ENCODE measurements at regions not wholly inside any gene's neighbourhood (a gene's known extent, or its start where the extent isn't known, plus 50 kb on each side); places are given as distances from the start of the nearest gene placed in this dataset.

DNA sequence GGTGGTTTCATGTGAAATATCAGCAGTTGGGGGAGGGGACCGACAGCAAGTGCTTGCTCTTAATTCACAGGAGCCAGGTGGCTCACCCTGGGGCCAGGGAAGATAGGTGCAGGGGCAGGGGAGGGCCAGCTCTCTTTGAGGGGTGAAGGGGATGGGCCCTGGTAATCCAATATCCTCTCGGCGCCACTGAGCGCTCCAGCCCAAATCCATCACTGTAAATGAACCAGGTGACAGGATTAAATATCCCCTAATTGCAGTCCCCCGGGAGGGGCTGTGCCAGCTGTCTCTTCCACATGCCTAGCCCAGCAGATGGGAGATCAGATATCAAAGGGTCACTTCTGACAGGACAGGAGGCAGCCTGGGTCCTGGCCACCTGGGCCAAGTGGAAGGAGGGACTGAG lies 531.8 kb upstream of the CADM1 start:
- POLR2A ChIA-PET = no interaction called here
- no peaks in the 10 kb centered on the region for H3K36me3 ChIP-seq (replicated peaks in 1 of 2; ENCODE audit: control insufficient read depth in 1 of 2, insufficient read depth in 2 of 2, low read length in 2 of 2)
- no peak for FAIRE-seq
- WGBS (ENCODE audit: low lambda C conversion rate) = 14% methylated on average over 1 of the region's 5 CpGs
- H3K9ac ChIP-seq (ENCODE audit: insufficient read depth, low read depth, low read length) = no peak overlapping the region
- peaks cover 2 to 15% of the 10 kb centered on the region in 2 experiments; a peak in 2 of 5 replicates for H3K27me3 ChIP-seq (ENCODE audit: control insufficient read depth in 1 of 2, insufficient read depth in 2 of 2, low read length in 2 of 2)
- no peaks in the 10 kb centered on the region for H3K9me3 ChIP-seq (ENCODE audit: low read length)
- intact Hi-C loops (cut with micrococcal nuclease; ENCODE audit: unreplicated experiment) (no loop called here), in situ Hi-C loops (cut with HindIII; ENCODE audit: extremely low pct_ligation_motif_present, low pct_unique_long_range_greater_than_20kb) (no loop called here)
- H4K20me1 ChIP-seq (ENCODE audit: insufficient read depth, low read length) = no peaks in the 10 kb centered on the region
- no peaks in the 10 kb centered on the region for H3K4me1 ChIP-seq (ENCODE audit: insufficient read depth, low read length)
- H3K4me2 ChIP-seq (ENCODE audit: low read depth, low read length) = no peak overlapping the region
- no peak for DNase-seq (ENCODE audit: low spot score)
- CTCF ChIA-PET (ENCODE audit: low intra/inter-chr PET ratio, low total read pairs) = no interaction called here
- H3K4me3 ChIP-seq (replicated peaks in 1 of 3; ENCODE audit: insufficient read depth in 1 of 3, low read depth in 2 of 3, low read length in 3 of 3) = no peak overlapping the region
- BruUV-seq (replicated peaks) = no TSS peak
- no peaks in the 10 kb centered on the region for H3K79me2 ChIP-seq (ENCODE audit: insufficient read depth, low read length)
- ATAC-seq = no peak
- no peak overlapping the region for H2AFZ ChIP-seq (ENCODE audit: low read length)
- TF ChIP-seq, protein P1, sequence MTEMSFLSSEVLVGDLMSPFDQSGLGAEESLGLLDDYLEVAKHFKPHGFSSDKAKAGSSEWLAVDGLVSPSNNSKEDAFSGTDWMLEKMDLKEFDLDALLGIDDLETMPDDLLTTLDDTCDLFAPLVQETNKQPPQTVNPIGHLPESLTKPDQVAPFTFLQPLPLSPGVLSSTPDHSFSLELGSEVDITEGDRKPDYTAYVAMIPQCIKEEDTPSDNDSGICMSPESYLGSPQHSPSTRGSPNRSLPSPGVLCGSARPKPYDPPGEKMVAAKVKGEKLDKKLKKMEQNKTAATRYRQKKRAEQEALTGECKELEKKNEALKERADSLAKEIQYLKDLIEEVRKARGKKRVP (CRISPR knock-in tag; IDR thresholded peaks at IDR 0.05) = no peak
- TF ChIP-seq ZBTB21 (CRISPR knock-in tag; IDR thresholded peaks at IDR 0.05) (no peak), CHD2 (IDR thresholded peaks at IDR 0.05; ENCODE audit: low read depth, low read length) (no peak)
- no peak overlapping the region for H3K27ac ChIP-seq (ENCODE audit: extremely low read length, insufficient read depth, low read length)

DNA sequence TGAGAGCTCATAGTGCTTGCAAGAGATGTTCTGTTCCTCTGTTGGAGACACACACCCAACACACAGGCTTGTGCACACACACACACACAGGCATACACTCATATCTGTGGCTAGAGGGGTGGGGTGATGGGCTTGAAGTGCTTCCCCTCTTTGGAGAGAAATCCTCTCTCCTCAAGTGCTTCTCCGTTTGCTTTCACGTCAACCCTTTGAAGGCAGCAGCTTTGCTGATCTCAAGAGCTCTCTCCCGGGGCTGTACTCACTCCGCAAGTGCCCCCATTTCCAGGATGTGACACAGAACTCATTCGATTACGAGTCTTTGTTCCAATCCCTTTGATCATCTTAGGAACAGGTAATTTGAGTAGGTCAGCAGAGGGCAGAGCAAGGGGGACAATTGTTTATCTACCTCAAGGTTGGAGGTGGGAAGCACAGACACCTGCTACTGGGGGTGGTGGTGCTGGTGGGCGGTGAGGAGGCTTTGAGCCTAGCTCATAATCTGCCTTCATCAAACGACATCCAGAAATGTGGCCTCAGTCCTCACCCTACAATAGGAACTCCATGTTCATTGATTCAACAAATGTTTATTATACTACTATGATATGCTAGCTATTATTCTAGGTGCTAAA lies 529.8 kb upstream of the CADM1 start:
- Histone ChIP-seq H3K9me3 (ENCODE audit: low read length) (no peaks in the 10 kb centered on the region), H2AFZ (ENCODE audit: low read length) (no peak overlapping the region), H3K36me3 (replicated peaks in 1 of 2; ENCODE audit: control insufficient read depth in 1 of 2, insufficient read depth in 2 of 2, low read length in 2 of 2) (no peaks in the 10 kb centered on the region), H3K27ac (ENCODE audit: extremely low read length, insufficient read depth, low read length) (no peak overlapping the region), H3K4me2 (ENCODE audit: low read depth, low read length) (no peak overlapping the region), H4K20me1 (ENCODE audit: insufficient read depth, low read length) (no peaks in the 10 kb centered on the region), H3K79me2 (ENCODE audit: insufficient read depth, low read length) (no peaks in the 10 kb centered on the region), H3K4me3 (replicated peaks in 1 of 3; ENCODE audit: insufficient read depth in 1 of 3, low read depth in 2 of 3, low read length in 3 of 3) (no peak overlapping the region), H3K4me1 (ENCODE audit: insufficient read depth, low read length) (no peaks in the 10 kb centered on the region), H3K9ac (ENCODE audit: insufficient read depth, low read depth, low read length) (no peak overlapping the region), H3K27me3 (ENCODE audit: control insufficient read depth in 1 of 2, insufficient read depth in 2 of 2, low read length in 2 of 2) (peaks cover 2 to 12% of the 10 kb centered on the region in 2 experiments; a peak in 2 of 5 replicates)
- POLR2A ChIA-PET = no interaction called here
- ATAC-seq (no peak), FAIRE-seq (no peak), DNase-seq (ENCODE audit: low spot score) (no peak)
- in situ Hi-C loops (cut with HindIII; ENCODE audit: extremely low pct_ligation_motif_present, low pct_unique_long_range_greater_than_20kb) = no loop called here
- CTCF ChIA-PET (ENCODE audit: low intra/inter-chr PET ratio, low total read pairs) = no interaction called here
- 4% methylated on average over 8 of the region's 8 CpGs for whole genome bisulfite sequencing (ENCODE audit: low lambda C conversion rate)
- BruUV-seq (replicated peaks) = no TSS peak
- intact Hi-C loops (cut with micrococcal nuclease; ENCODE audit: unreplicated experiment) = no loop called here
- TF ChIP-seq MTF1 (CRISPR knock-in tag; IDR thresholded peaks at IDR 0.05) (no peak), ZNF556 (CRISPR knock-in tag; IDR thresholded peaks at IDR 0.05; ENCODE audit: borderline replicate concordance) (no peak), STAG1 (CRISPR knock-in tag; IDR thresholded peaks at IDR 0.05) (no peak)
- TF ChIP-seq, protein P2, sequence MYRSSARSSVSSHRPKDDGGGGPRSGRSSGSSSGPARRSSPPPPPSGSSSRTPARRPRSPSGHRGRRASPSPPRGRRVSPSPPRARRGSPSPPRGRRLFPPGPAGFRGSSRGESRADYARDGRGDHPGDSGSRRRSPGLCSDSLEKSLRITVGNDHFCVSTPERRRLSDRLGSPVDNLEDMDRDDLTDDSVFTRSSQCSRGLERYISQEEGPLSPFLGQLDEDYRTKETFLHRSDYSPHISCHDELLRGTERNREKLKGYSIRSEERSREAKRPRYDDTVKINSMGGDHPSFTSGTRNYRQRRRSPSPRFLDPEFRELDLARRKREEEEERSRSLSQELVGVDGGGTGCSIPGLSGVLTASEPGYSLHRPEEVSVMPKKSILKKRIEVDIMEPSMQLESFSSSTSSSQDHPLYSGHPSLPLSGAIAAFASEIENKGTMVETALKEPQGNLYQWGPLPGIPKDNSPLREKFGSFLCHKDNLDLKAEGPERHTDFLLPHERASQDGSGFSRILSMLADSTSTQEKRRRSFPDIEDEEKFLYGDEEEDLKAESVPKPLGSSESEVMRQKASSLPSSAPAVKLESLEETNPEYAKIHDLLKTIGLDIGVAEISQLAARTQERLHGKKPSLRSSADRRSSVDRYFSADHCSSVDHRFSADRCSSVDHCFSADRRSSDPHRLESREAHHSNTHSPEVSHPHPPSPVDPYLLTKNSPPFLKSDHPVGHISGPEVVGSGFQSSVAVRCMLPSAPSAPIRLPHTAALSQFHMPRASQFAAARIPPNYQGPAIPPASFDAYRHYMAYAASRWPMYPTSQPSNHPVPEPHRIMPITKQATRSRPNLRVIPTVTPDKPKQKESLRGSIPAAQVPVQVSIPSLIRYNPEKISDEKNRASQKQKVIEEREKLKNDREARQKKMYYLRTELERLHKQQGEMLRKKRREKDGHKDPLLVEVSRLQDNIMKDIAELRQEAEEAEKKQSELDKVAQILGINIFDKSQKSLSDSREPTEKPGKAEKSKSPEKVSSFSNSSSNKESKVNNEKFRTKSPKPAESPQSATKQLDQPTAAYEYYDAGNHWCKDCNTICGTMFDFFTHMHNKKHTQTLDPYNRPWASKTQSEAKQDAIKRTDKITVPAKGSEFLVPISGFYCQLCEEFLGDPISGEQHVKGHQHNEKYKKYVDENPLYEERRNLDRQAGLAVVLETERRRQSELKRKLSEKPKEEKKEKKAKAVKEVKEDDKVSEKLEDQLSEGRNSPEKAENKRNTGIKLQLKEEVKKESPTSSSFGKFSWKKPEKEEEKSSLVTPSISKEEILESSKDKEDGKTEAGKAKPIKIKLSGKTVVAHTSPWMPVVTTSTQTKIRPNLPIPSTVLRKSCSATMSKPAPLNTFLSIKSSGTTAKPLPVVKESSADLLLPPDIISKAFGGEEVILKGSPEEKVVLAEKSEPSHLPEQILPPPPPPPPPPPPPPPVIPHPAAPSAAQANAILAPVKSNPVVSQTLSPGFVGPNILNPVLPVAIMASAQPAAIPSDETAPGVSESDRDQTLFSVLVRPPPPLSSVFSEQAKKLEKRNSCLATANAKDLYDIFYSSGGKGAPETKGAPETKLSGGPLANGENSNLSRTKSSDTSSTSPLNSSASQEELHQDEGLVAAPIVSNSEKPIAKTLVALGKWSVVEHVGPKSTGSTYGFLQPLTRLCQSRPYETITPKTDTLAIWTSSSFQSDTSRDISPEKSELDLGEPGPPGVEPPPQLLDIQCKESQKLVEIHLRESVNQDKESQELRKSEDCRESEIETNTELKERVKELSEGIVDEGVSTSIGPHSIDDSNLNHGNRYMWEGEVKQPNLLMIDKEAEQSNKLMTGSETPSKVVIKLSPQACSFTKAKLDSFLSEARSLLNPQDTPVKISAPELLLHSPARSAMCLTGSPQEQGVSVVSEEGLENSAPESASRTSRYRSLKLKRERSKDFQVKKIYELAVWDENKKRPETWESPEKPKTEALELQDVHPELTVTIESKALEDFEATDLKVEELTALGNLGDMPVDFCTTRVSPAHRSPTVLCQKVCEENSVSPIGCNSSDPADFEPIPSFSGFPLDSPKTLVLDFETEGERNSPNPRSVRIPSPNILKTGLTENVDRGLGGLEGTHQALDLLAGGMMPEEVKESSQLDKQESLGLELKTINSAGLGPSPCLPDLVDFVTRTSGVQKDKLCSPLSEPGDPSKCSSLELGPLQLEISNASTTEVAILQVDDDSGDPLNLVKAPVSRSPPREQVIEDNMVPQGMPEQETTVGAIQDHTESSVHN (CRISPR knock-in tag; IDR thresholded peaks at IDR 0.05) = no peak
- TF ChIP-seq, protein P3, sequence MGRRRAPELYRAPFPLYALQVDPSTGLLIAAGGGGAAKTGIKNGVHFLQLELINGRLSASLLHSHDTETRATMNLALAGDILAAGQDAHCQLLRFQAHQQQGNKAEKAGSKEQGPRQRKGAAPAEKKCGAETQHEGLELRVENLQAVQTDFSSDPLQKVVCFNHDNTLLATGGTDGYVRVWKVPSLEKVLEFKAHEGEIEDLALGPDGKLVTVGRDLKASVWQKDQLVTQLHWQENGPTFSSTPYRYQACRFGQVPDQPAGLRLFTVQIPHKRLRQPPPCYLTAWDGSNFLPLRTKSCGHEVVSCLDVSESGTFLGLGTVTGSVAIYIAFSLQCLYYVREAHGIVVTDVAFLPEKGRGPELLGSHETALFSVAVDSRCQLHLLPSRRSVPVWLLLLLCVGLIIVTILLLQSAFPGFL (CRISPR knock-in tag; IDR thresholded peaks at IDR 0.05) = no peak

Measured in HepG2 (cell line).